ENCODE measurements at regions not wholly inside any gene's neighbourhood (a gene's known extent, or its start where the extent isn't known, plus 50 kb on each side); places are given as distances from the start of the nearest gene placed in this dataset.

DNA sequence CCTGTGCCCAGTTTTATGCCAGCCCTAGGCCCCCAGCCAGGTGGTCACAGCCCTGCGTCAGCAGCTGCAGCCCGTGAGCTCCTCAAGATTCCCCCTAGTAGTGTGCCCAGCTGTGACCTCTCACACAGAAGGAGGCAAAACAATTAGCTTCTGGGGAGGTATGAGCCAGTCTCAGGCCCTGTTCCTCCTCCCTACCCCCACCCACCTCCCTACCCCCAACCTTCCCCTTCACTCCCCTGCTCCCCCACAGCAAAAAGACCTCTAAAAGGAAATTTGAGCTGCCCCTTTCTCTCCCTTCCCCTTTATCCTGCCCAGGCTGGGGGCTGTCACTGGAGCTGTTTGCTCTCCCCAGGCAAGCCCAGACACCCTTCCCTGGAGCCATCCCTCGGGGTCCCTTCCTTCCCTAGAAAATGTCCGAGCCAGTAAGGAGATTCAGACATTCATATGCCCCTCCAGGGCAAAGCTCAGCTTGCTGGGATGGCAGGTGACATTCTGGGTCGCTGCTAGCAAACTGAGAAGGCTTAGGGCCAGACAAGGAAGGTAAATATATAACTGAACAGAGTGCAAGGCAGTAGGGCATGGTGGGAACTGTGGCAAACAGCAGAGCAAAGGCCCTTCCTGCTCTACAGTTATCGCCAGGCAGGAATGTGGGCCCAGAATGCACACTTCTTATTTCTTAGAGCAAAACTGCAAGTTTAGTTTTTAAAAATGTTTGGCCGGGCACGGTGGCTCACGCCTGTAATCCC, 300.2 kb downstream of the MN1 start (continued):
- TF ChIP-seq, protein P1, sequence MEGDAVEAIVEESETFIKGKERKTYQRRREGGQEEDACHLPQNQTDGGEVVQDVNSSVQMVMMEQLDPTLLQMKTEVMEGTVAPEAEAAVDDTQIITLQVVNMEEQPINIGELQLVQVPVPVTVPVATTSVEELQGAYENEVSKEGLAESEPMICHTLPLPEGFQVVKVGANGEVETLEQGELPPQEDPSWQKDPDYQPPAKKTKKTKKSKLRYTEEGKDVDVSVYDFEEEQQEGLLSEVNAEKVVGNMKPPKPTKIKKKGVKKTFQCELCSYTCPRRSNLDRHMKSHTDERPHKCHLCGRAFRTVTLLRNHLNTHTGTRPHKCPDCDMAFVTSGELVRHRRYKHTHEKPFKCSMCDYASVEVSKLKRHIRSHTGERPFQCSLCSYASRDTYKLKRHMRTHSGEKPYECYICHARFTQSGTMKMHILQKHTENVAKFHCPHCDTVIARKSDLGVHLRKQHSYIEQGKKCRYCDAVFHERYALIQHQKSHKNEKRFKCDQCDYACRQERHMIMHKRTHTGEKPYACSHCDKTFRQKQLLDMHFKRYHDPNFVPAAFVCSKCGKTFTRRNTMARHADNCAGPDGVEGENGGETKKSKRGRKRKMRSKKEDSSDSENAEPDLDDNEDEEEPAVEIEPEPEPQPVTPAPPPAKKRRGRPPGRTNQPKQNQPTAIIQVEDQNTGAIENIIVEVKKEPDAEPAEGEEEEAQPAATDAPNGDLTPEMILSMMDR (IDR thresholded peaks at IDR 0.05; ENCODE audit: control extremely low read depth in 1 of 3, insufficient read depth in 1 of 3, low read depth in 1 of 3, low read length in 3 of 3) = no peak
- TF ChIP-seq NRF1 (IDR thresholded peaks at IDR 0.05; ENCODE audit: low read depth, low read length) = no peak
- no peak for TF ChIP-seq SAP30 (IDR thresholded peaks at IDR 0.05; ENCODE audit: insufficient read depth, insufficient replicate concordance, low read length)
- TF ChIP-seq BRCA1 (IDR thresholded peaks at IDR 0.05; ENCODE audit: low read depth, low read length) = no peak
- no peak for TF ChIP-seq MAFK (IDR thresholded peaks at IDR 0.05; ENCODE audit: low read depth, low read length)

All from H1 (cell line).